CD4-positive, alpha-beta T cell treated with Interleukin-17A for 4 hours (primary cell): ENCODE measurements at regions not wholly inside any gene's neighbourhood (a gene's known extent, or its start where the extent isn't known, plus 50 kb on each side); places are given as distances from the start of the nearest gene placed in this dataset.
"Not testable (repeated sequence)": the region's sequence is repeated elsewhere in the genome, so short reads cannot be mapped to it uniquely, and the experiment has no call there.

Source experiments
- DNase-seq: peaks from one replicate; pipeline ENCODE4 v3.0.0-alpha.2; 2020; ENCODE audit warnings: mixed read lengths

GRCh38 chr4:1558205-1558604 lies 125.9 kb downstream of the FAM53A start:
- DNase-seq, result no peak

GRCh38 chr4:1557221-1557597 lies 126.9 kb downstream of the FAM53A start:
- no peak for DNase-seq

- no peak for DNase-seq
Observed at GRCh38 chr4:1556541-1557220, 127.4 kb downstream of the FAM53A start.

GRCh38 chr4:1554876-1555265 lies 129.2 kb downstream of the FAM53A start:
- DNase-seq, result no peak

GRCh38 chr4:1554246-1554875 lies 129.8 kb downstream of the FAM53A start:
- no peak for DNase-seq

- no peak for DNase-seq
Observed at GRCh38 chr4:1553365-1553764, 130.7 kb downstream of the FAM53A start.

- no peak for DNase-seq
Observed at GRCh38 chr4:1552451-1552850, 131.7 kb downstream of the FAM53A start.

GRCh38 chr4:1551211-1551610 lies 132.9 kb downstream of the FAM53A start:
- no peak for DNase-seq

DNA sequence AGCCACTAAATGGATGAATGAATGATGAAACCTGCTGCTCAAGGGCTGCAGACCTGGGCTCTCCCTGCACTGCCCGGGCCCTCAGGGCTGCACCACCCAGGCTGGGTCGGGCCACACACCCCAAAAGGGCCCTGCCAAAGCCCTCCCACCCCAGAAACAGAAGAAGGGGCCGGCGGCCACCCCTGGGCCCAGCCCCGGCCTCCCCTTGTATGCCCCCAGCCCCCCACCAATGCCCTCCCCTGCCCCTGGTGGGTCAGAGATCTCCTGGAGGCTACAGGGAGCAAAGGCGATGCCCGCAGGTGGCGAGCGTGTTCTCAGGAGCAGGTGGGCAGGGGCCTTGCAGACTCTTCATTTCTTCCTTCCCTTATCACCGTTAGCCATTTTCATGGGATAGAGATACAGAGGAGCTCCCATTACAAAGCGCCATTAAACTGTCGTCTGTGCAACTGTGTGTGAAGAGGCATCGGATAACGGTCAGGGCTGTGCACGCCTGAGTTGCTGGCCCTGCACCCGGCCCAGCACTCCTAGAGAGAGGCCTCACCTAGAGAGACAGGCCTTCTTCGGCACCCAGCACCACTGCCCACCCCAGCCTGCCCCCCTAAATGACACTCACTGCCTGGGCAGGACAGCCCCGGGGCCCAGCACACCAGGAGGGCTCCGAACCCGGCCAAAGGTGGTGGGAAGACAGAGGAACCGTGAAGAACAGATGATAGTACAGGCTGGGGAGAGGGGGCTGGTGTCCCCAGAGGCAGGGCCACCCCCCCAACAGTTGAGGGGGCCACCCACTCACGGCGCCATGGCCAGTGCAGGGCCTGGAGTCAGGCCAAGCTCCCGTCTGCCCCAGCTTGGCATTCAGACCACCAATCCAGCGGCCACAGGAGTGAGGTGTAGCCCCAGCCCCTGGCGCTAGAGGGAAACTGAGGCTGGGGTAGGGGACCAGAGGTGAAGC lies 133.7 kb downstream of the FAM53A start:
- no peak for DNase-seq

DNA sequence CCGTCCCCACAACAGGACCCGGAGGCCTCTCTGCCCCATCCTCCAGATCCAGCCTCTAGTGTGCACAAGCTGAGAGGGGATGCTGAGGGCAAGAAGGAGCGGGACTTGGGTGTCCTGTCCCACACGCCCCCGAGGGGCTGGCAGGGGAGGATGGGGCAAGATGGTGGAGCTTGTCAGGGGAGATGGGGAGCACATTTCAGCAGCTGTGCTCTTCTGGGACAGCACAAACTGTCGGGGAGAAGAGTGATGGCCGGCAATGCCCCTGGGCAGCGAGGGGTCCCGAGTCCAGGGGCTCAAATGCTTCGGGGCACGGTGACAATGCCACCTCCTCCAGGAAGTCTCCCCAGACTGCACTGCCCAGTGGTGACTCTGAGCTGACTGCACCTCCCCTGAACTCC lies 134.5 kb downstream of the FAM53A start:
- no peak for DNase-seq

GRCh38 chr4:1548827-1549637 lies 135.1 kb downstream of the FAM53A start:
- peak; percentile 70 for DNase-seq

- DNase-seq, result no peak
Observed at GRCh38 chr4:1547856-1548826, 136.0 kb downstream of the FAM53A start.

DNA sequence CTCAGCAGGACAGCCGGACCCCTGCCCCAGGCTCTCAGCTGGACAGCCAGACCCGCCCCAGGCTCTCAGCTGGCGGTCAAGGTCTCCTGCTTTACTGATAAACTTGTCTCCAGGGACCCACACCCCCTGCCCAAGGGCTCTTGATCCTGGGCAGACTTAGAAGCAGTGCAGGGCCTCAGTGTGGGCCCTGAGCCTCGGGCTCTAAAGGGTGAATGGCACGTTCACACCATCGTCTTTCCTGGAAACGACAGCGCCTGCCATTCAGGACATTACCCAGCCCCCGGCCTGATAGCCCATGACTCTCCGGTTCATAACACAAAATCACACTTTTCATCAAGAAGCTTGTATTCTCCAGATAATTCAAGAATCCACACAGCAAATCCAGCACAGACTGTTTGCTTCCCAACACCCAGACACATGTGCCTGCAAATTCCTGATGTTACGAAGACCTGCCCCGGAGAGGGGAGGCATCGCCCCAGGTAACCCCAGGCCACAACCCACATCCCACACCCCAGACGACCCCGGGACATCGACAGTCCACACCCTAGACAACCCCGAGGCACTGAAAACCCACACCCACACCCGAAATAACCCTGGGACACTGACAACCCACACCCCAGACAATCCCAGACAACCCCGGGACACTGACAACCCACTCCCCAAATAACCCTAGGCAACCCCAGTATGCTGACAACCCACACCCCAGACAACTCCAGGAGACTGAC lies 136.8 kb downstream of the FAM53A start:
- no peak for DNase-seq

DNA sequence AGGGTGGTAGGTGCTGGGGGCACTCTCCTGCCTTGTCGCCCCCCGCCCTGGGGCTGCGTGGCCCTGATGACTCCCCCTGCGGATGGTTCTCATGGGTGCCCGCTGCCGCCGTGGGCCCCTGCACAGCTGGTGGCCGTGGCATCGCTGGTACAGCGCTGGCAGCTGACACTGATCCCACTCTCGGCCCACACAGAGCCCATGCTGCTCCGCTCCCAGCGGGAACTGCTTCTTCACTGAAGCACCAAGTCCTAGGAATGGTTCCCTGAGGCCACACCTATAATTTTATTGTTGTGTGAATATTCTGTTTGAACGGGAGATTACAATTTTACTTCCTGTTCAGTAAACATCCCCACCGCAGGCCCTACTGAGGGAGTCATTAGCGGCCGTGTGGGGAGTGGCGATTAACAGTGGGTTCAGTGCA lies 138.6 kb upstream of the NKX1-1 start:
- peak; percentile 60 for DNase-seq

DNA sequence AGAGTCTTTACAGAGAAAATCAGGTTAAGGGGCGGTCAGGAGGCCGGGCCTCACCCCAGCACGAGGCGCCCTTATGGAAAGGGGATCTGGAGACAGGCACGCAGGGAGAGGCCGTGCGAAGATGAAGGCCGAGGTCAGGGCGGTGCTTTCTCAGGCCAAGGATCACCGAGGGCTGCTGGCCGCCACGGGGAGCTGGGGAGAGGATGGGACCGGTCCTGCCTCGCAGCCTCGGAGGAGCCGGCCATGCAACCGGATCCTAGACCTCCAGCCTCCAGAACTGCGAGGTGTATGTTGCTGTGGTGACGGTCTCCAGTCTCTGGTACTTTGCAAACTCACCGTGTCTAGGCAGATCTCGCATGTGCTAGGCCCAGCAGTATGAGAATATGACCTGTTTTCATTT lies 138.2 kb upstream of the NKX1-1 start:
- DNase-seq, result not testable (repeated sequence)

- no peak for DNase-seq
Observed at GRCh38 chr4:1543976-1544375, 137.7 kb upstream of the NKX1-1 start.

DNA sequence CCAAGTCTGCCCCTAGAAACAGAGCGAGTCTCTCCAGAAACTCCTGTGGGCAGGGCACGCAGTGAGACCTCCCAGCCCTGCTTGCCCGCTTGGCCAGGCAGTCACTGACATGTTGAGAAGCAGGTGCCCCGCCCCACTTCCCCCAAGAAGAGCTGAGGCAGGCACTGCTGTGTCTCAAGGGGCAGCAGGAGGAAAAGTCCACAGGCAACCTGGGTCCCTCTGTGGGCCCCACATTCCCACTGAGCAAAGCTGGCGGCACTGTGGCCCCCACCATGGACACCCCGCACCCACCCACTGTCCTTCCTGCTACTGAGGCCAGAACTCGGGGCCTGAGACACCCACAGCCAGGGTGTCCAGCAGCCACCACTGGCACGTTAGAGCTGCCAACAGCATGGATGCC lies 137.3 kb upstream of the NKX1-1 start:
- DNase-seq, result no peak

GRCh38 chr4:1542516-1543320 lies 136.5 kb upstream of the NKX1-1 start:
- no peak for DNase-seq

- DNase-seq, result no peak
Observed at GRCh38 chr4:1542226-1542490, 135.9 kb upstream of the NKX1-1 start.
